ENCODE measurements at regions not wholly inside any gene's neighbourhood (a gene's known extent, or its start where the extent isn't known, plus 50 kb on each side); places are given as distances from the start of the nearest gene placed in this dataset.

GRCh38 chr3:116905334-116905733 is 195.8 kb downstream of the TUSC7 start:
- H3K27me3 Mint-ChIP-seq (ENCODE audit: insufficient read depth) = no peaks in the 10 kb centered on the region
- DNase-seq = no peak
- H3K27ac Mint-ChIP-seq = no peak overlapping the region
- Histone ChIP-seq H3K9me3 (ENCODE audit: control insufficient read depth, low read length) (peaks cover 6% of the 10 kb centered on the region), H3K9ac (ENCODE audit: extremely low read depth, low read length, poor library complexity, severe bottlenecking) (no peak overlapping the region), H3K27ac (ENCODE audit: low read depth, low read length) (no peak overlapping the region), H3K27me3 (ENCODE audit: control insufficient read depth, insufficient read depth, low read length, poor library complexity, severe bottlenecking) (no peaks in the 10 kb centered on the region), H3K36me3 (ENCODE audit: control insufficient read depth, insufficient read depth, low read length) (no peaks in the 10 kb centered on the region), H3K4me1 (ENCODE audit: control insufficient read depth, insufficient read depth, low read length) (no peaks in the 10 kb centered on the region), H3K4me3 (ENCODE audit: low read length) (no peak overlapping the region)
- 91 to 96% methylated on average over 2 to 3 of the region's 3 CpGs for WGBS, 2 experiments (ENCODE audit: insufficient coverage in 1 of 2, insufficient read length in 1 of 2)
- TF ChIP-seq CTCF (conservative IDR thresholded peaks at IDR 0.05) = no peak
- H3K4me1 Mint-ChIP-seq = peaks cover 5% of the 10 kb centered on the region
- H3K9me3 Mint-ChIP-seq = peaks cover 15% of the 10 kb centered on the region
- H3K36me3 Mint-ChIP-seq (ENCODE audit: low read depth) = no peaks in the 10 kb centered on the region
- H3K4me3 Mint-ChIP-seq = no peak overlapping the region

- H3K27me3 Mint-ChIP-seq (ENCODE audit: insufficient read depth) = no peaks in the 10 kb centered on the region
- H3K36me3 ChIP-seq (ENCODE audit: control insufficient read depth, insufficient read depth, low read length) = no peaks in the 10 kb centered on the region
- TF ChIP-seq CTCF (conservative IDR thresholded peaks at IDR 0.05) = no peak
- no peak overlapping the region for H3K4me3 ChIP-seq (ENCODE audit: low read length)
- no peaks in the 10 kb centered on the region for H3K36me3 Mint-ChIP-seq (ENCODE audit: low read depth)
- 100% methylated on average over 1 of the region's 2 CpGs for WGBS, 2 experiments (ENCODE audit: insufficient coverage in 1 of 2, insufficient read length in 1 of 2)
- H3K27ac ChIP-seq (ENCODE audit: low read depth, low read length) = no peak overlapping the region
- peaks cover 5% of the 10 kb centered on the region for H3K4me1 Mint-ChIP-seq
- DNase-seq = peak; percentile 47
- H3K9me3 ChIP-seq (ENCODE audit: control insufficient read depth, low read length) = peaks cover 6% of the 10 kb centered on the region
- no peak overlapping the region for H3K4me3 Mint-ChIP-seq
- H3K4me1 ChIP-seq (ENCODE audit: control insufficient read depth, insufficient read depth, low read length) = no peaks in the 10 kb centered on the region
- H3K27me3 ChIP-seq (ENCODE audit: control insufficient read depth, insufficient read depth, low read length, poor library complexity, severe bottlenecking) = no peaks in the 10 kb centered on the region
- H3K9me3 Mint-ChIP-seq = peaks cover 15% of the 10 kb centered on the region
- no peak overlapping the region for H3K9ac ChIP-seq (ENCODE audit: extremely low read depth, low read length, poor library complexity, severe bottlenecking)
- no peak overlapping the region for H3K27ac Mint-ChIP-seq
Measured at GRCh38 chr3:116905794-116906193, 196.2 kb downstream of the TUSC7 start.

GRCh38 chr3:116912116-116912515 is 202.5 kb downstream of the TUSC7 start:
- no peaks in the 10 kb centered on the region for H3K36me3 ChIP-seq (ENCODE audit: control insufficient read depth, insufficient read depth, low read length)
- H3K9me3 Mint-ChIP-seq = peaks cover 10% of the 10 kb centered on the region
- no peak for TF ChIP-seq CTCF (conservative IDR thresholded peaks at IDR 0.05)
- no peak overlapping the region for H3K4me3 ChIP-seq (ENCODE audit: low read length)
- H3K4me1 Mint-ChIP-seq = no peaks in the 10 kb centered on the region
- H3K4me1 ChIP-seq (ENCODE audit: control insufficient read depth, insufficient read depth, low read length) = no peaks in the 10 kb centered on the region
- no peak overlapping the region for H3K9ac ChIP-seq (ENCODE audit: extremely low read depth, low read length, poor library complexity, severe bottlenecking)
- peaks cover 6% of the 10 kb centered on the region for H3K9me3 ChIP-seq (ENCODE audit: control insufficient read depth, low read length)
- H3K27me3 ChIP-seq (ENCODE audit: control insufficient read depth, insufficient read depth, low read length, poor library complexity, severe bottlenecking) = no peaks in the 10 kb centered on the region
- H3K27ac ChIP-seq (ENCODE audit: low read depth, low read length) = no peak overlapping the region
- H3K36me3 Mint-ChIP-seq (ENCODE audit: low read depth) = no peaks in the 10 kb centered on the region
- 83% methylated on average over 1 of the region's 1 CpG; no CpG with 5 or more reads in 1 of the 2 experiments for WGBS, 2 experiments (ENCODE audit: insufficient coverage in 1 of 2, insufficient read length in 1 of 2)
- H3K27me3 Mint-ChIP-seq (ENCODE audit: insufficient read depth) = no peaks in the 10 kb centered on the region
- no peak overlapping the region for H3K27ac Mint-ChIP-seq
- no peak for DNase-seq
- H3K4me3 Mint-ChIP-seq = no peak overlapping the region

Measured in endodermal cell (in vitro differentiated cells).